ENCODE measurements at regions not wholly inside any gene's neighbourhood (a gene's known extent, or its start where the extent isn't known, plus 50 kb on each side); places are given as distances from the start of the nearest gene placed in this dataset.

GRCh38 chr21:15408089-15408488, 321.7 kb upstream of the USP25 start (continued):
- TF ChIP-seq REST (IDR thresholded peaks at IDR 0.05; ENCODE audit: unreplicated experiment) (no peak), ETS1 (IDR thresholded peaks at IDR 0.05) (no peak), JUNB (IDR thresholded peaks at IDR 0.05; ENCODE audit: unreplicated experiment) (no peak), POLR2AphosphoS5 (IDR thresholded peaks at IDR 0.05; ENCODE audit: low read depth) (no peak), CTCF (conservative IDR thresholded peaks at IDR 0.05; ENCODE audit: low read depth in 2 of 2) (no peak)

- Mint-ChIP-seq H3K27ac (no peak overlapping the region), H3K4me3 (no peak overlapping the region), H3K9me3 (peaks cover 7% of the 10 kb centered on the region; the same call in 1 of the 3 replicates), H3K36me3 (ENCODE audit: low read depth) (no peaks in the 10 kb centered on the region), H3K4me1 (no peaks in the 10 kb centered on the region; the same call in 1 of the 3 replicates), H3K27me3 (ENCODE audit: insufficient read depth, low read depth, poor library complexity) (peaks cover 2% of the 10 kb centered on the region)
- peaks cover 6% of the 10 kb centered on the region; the same call in 1 of the 2 replicates for H3K9me2 ChIP-seq (ENCODE audit: insufficient read depth)
- no peak for DNase-seq (ENCODE audit: low spot score)
- H3K79me2 ChIP-seq (replicated peaks; ENCODE audit: insufficient read depth): no peaks in the 10 kb centered on the region
- no peak overlapping the region for H2AFZ ChIP-seq
- H3K4me3 ChIP-seq: no peak overlapping the region
- no peaks in the 10 kb centered on the region for H3K27me3 ChIP-seq (ENCODE audit: insufficient read depth)
- H3K27ac ChIP-seq (ENCODE audit: low read depth): no peak overlapping the region
- H3K4me1 ChIP-seq (ENCODE audit: insufficient read depth): no peaks in the 10 kb centered on the region
- no peak overlapping the region for H3K4me2 ChIP-seq
- no peaks in the 10 kb centered on the region for H4K20me1 ChIP-seq (replicated peaks; ENCODE audit: insufficient read depth)
- no peaks in the 10 kb centered on the region for H3F3A ChIP-seq (replicated peaks; ENCODE audit: low read depth)
- no peaks in the 10 kb centered on the region for H3K36me3 ChIP-seq (ENCODE audit: insufficient read depth)
- no peak for ATAC-seq
- TF ChIP-seq CTCF (conservative IDR thresholded peaks at IDR 0.05; ENCODE audit: low read depth in 2 of 2): no peak
- no peak for TF ChIP-seq ETS1 (IDR thresholded peaks at IDR 0.05)
- no peak for TF ChIP-seq JUNB (IDR thresholded peaks at IDR 0.05; ENCODE audit: unreplicated experiment)
- TF ChIP-seq EZH2 (IDR thresholded peaks at IDR 0.05; ENCODE audit: low read depth, unreplicated experiment): no peak
- no peak for TF ChIP-seq CREB1 (CRISPR knock-in tag; IDR thresholded peaks at IDR 0.05; ENCODE audit: low read depth)
- no peak for TF ChIP-seq EZH2phosphoT487 (IDR thresholded peaks at IDR 0.05; ENCODE audit: unreplicated experiment)
- no peak for TF ChIP-seq ZNF114 (CRISPR knock-in tag; IDR thresholded peaks at IDR 0.05)
These were observed 320.8 kb upstream of the USP25 start for GRCh38 chr21:15409031-15409430.

Data from GM23338 (cell line).